Sigmoid colon (tissue), 6 donors: ENCODE measurements at regions not wholly inside any gene's neighbourhood (a gene's known extent, or its start where the extent isn't known, plus 50 kb on each side); places are given as distances from the start of the nearest gene placed in this dataset.

Source experiments
- DNase-seq: peaks from one replicate; pipeline ENCODE4 v3.0.0-alpha.2; 2019
- H3K27ac ChIP-seq, 4 donors: fragments of 200-600 bp; sonication (generic); one replicate each; pipeline ENCODE4 v1.5.1; 2016 to 2019; ENCODE audit warnings: mild to moderate bottlenecking in 1 of 4
- H3K27me3 ChIP-seq, 3 donors: fragments of 200-600 bp; sonication (generic); one replicate each; pipeline ENCODE4 v1.5.1; 2019; ENCODE audit warnings: mild to moderate bottlenecking in 1 of 3
- H3K36me3 ChIP-seq, 4 donors: fragments of 200-600 bp; sonication (generic); one replicate each; pipeline ENCODE4 v1.5.1; 2016 to 2019
- H3K4me1 ChIP-seq, 4 donors: fragments of 200-600 bp; sonication (generic); one replicate each; pipeline ENCODE4 v1.5.1; 2017 to 2019
- H3K4me3 ChIP-seq, 4 donors: fragments of 200-600 bp; sonication (generic); one replicate each; pipeline ENCODE4 v1.5.1; 2017 to 2019; ENCODE audit warnings: mild to moderate bottlenecking in 2 of 4, moderate library complexity in 1 of 4
- H3K9me3 ChIP-seq, 4 donors: fragments of 200-600 bp in 3 of 4; sonication (generic) in 3 of 4; one replicate each; pipeline versions ENCODE4 v1.5.1 to v1.6.1; 2013 to 2019
- EP300 ChIP-seq, 4 donors: sonication (generic); formaldehyde crosslinking; IDR thresholded peaks; one replicate each; pipeline ENCODE4 v1.6.1; 2017; ENCODE audit warnings: antibody characterized with exemption in 4 of 4
- POLR2A ChIP-seq, 2 donors: fragments of 450-650 bp; IDR thresholded peaks; one replicate each; pipeline ENCODE4 v1.6.1; 2016; ENCODE audit warnings: antibody characterized with exemption in 2 of 2, mild to moderate bottlenecking in 2 of 2, moderate library complexity in 2 of 2
- POLR2AphosphoS5 ChIP-seq, 4 donors: sonication (generic); formaldehyde crosslinking; IDR thresholded peaks; one replicate each; pipeline ENCODE4 v1.6.1; 2017; ENCODE audit warnings: antibody characterized with exemption in 4 of 4
- WGBS, 2 donors: extraction: QIAGEN DNeasy Blood & Tissue Kit; methylation state at CpG; one replicate each; pipeline ENCODE4 v1.1.7; 2013; 5-methylcytosine and 5-hydroxymethylcytosine counted together
- intact Hi-C: fragments of 100-400 bp; cut with DNase I; formaldehyde crosslinking; loops from one replicate; pipeline ENCODE4 v1.15.1; 2023
- TF ChIP-seq, protein P1 (sequence below), 4 experiments: fragments of 450-650 bp in 3 of 4; fragments of 200-600 bp in 1 of 4; IDR thresholded peaks; one replicate each; pipeline ENCODE4 v1.5.1; 2016 to 2019; ENCODE audit warnings: antibody characterized with exemption in 4 of 4, mild to moderate bottlenecking in 3 of 4, moderate library complexity in 2 of 4
- donor health status: healthy with polysubstance abuse.
- donor health status: healthy.

DNA sequence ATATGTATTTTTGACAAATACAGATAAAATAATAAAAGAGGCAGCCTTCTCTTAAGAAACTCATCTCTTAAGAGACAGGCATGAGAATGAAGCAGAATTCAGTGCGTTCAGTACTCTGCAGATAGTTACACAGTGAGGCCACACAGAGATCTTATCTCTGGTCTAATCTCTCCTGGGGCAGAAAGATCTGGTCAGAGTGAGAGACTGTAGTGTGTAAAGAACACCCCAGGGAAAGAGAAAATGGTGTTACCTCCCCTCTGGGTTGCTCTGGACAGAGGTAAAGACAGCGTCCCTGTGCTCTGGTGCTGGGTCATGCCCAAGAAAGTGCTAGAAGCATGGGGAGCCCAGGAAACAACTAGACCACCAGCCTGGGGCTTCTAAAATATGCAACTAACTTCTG, 216.3 kb downstream of the SIPA1L2 start:
- DNase-seq, result no peak
- intact Hi-C loops, result no loop called here
- 90 to 95% methylated on average over 2 of the region's 2 CpGs for WGBS, 2 donors
- Histone ChIP-seq H3K9me3 (peaks cover 0 to 8% (median 0%) of the 10 kb centered on the region in 4 donors), H3K4me1 (no peaks in the 10 kb centered on the region), H3K27me3 (no peaks in the 10 kb centered on the region), H3K36me3 (peaks cover 0 to 76% (median 27%) of the 10 kb centered on the region in 4 donors), H3K4me3 (no peak overlapping the region), H3K27ac (no peak overlapping the region)
- TF ChIP-seq POLR2A (IDR thresholded peaks at IDR 0.05) (no peak), POLR2AphosphoS5 (IDR thresholded peaks at IDR 0.05) (no peak), EP300 (IDR thresholded peaks at IDR 0.05) (no peak)
- TF ChIP-seq, protein P1, sequence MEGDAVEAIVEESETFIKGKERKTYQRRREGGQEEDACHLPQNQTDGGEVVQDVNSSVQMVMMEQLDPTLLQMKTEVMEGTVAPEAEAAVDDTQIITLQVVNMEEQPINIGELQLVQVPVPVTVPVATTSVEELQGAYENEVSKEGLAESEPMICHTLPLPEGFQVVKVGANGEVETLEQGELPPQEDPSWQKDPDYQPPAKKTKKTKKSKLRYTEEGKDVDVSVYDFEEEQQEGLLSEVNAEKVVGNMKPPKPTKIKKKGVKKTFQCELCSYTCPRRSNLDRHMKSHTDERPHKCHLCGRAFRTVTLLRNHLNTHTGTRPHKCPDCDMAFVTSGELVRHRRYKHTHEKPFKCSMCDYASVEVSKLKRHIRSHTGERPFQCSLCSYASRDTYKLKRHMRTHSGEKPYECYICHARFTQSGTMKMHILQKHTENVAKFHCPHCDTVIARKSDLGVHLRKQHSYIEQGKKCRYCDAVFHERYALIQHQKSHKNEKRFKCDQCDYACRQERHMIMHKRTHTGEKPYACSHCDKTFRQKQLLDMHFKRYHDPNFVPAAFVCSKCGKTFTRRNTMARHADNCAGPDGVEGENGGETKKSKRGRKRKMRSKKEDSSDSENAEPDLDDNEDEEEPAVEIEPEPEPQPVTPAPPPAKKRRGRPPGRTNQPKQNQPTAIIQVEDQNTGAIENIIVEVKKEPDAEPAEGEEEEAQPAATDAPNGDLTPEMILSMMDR (IDR thresholded peaks at IDR 0.05), result no peak

- TF ChIP-seq, protein P1 (IDR thresholded peaks at IDR 0.05), result no peak
- no peak for TF ChIP-seq POLR2A (IDR thresholded peaks at IDR 0.05)
- TF ChIP-seq POLR2AphosphoS5 (IDR thresholded peaks at IDR 0.05), result no peak
- no peak for TF ChIP-seq EP300 (IDR thresholded peaks at IDR 0.05)
- peaks cover 0 to 40% (median 16%) of the 10 kb centered on the region in 4 donors for H3K36me3 ChIP-seq
- H3K4me3 ChIP-seq, result no peak overlapping the region
- peaks cover 0 to 3% (median 0%) of the 10 kb centered on the region in 4 donors for H3K4me1 ChIP-seq
- peaks cover 0 to 8% (median 0%) of the 10 kb centered on the region in 4 donors for H3K9me3 ChIP-seq
- no peak overlapping the region for H3K27ac ChIP-seq
- intact Hi-C loops, result no loop called here
- H3K27me3 ChIP-seq, result no peaks in the 10 kb centered on the region
- DNase-seq, result no peak
These were observed 220.3 kb downstream of the SIPA1L2 start for GRCh38 chr1:232409584-232409983.

GRCh38 chr1:232407120-232407519, 222.8 kb downstream of the SIPA1L2 start:
- Histone ChIP-seq H3K27ac (no peak overlapping the region), H3K36me3 (peaks cover 0 to 35% (median 14%) of the 10 kb centered on the region in 4 donors), H3K9me3 (peaks cover 0 to 8% (median 0%) of the 10 kb centered on the region in 4 donors), H3K27me3 (no peaks in the 10 kb centered on the region), H3K4me3 (no peak overlapping the region), H3K4me1 (peaks cover 0 to 3% (median 0%) of the 10 kb centered on the region in 4 donors)
- TF ChIP-seq, protein P1 (IDR thresholded peaks at IDR 0.05), result no peak
- TF ChIP-seq POLR2A (IDR thresholded peaks at IDR 0.05) (no peak), POLR2AphosphoS5 (IDR thresholded peaks at IDR 0.05) (no peak), EP300 (IDR thresholded peaks at IDR 0.05) (no peak)
- intact Hi-C loops, result no loop called here
- no peak for DNase-seq

- Histone ChIP-seq H3K36me3 (peaks cover 0 to 43% (median 15%) of the 10 kb centered on the region in 4 donors), H3K4me3 (no peak overlapping the region), H3K4me1 (peaks cover 0 to 3% (median 0%) of the 10 kb centered on the region in 4 donors), H3K27me3 (no peaks in the 10 kb centered on the region), H3K9me3 (peaks cover 0 to 8% (median 0%) of the 10 kb centered on the region in 4 donors), H3K27ac (no peak overlapping the region)
- TF ChIP-seq, protein P1 (IDR thresholded peaks at IDR 0.05), result no peak
- TF ChIP-seq POLR2A (IDR thresholded peaks at IDR 0.05) (no peak), POLR2AphosphoS5 (IDR thresholded peaks at IDR 0.05) (no peak), EP300 (IDR thresholded peaks at IDR 0.05) (no peak)
- DNase-seq, result no peak
- intact Hi-C loops, result no loop called here
These were observed 224.2 kb downstream of the SIPA1L2 start for GRCh38 chr1:232405781-232406180.
